Epidermal melanocyte (primary cell): ENCODE measurements at regions not wholly inside any gene's neighbourhood (a gene's known extent, or its start where the extent isn't known, plus 50 kb on each side); places are given as distances from the start of the nearest gene placed in this dataset.
"Not testable (repeated sequence)": the region's sequence is repeated elsewhere in the genome, so short reads cannot be mapped to it uniquely, and the experiment has no call there.

Source experiments
- DNase-seq: peaks from one replicate; pipeline ENCODE4 v3.0.0; 2011; ENCODE audit warnings: low spot score; ENCODE audit not compliant: insufficient read length

DNA sequence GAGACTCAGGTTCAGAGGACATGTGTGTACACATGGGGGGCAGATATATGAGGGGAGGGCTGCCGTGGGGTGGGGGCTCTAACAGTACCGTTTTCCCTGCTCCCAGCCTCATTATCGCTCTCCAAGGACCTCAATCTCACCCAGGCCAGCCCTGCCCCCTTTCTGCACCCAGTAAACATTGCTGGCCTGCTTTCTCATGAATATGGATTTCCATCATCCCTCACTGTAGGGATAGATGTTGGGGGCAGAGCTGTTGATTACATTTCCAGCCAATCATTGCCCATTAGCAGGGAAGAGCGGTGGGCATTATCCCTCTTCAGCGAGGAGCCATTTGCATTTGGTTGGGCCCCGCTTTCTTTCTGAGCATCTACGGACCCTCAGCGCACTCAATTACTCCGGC lies 273.8 kb downstream of the RPS6KC1 start:
- DNase-seq, result no peak

DNA sequence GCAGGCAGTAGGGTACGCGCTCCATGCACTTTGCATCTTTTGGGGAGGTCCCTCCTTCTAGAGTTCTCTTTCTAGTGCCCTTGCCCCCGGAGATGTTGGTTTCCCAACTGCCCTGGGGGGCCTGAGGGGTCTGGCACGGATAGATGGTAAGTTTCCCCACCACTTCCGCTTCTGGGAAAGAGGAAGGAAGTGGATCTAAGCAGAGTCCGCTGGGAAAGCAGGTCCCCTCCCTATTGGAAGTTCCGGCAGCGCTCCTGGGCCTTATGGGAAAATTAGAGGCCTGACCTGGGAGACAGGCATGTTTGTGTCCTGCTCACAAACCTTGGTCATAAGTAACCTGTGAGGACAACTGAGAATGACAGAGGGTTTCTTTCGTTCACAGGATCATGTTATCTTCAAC lies 274.4 kb downstream of the RPS6KC1 start:
- DNase-seq, result no peak

DNA sequence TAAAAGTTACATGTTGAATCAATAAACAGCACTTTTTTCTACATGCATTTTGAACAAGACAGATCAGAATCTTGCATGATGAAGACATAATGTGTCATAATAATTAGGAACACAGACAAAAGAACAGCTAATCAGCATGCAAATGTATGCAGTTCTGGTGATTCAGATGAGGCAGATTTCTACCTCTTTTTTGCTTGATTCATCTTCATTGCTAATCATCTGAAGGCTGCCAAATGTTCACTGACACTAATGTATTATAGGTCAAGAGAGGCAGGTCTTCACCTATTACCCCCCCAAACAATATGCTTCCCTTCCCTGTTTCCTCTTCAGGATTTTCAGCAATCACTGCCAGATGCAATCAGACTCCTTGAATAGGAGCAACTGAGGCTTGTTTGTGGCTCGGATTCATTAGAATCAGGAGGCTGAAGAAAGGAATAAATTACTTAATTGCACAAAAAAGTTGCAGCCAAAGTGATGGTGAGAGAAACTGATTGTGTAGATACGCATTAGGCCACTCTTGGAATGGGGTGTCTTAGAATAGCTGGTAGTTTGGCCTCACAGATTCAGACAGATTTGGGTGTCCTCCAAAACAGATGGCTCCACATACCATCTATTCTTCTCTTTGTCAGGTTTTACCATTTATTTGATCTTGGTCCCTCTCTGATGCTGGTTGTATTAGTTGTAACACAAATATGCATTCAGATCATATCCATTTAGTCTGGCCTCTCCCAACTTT lies 275.4 kb downstream of the RPS6KC1 start:
- DNase-seq, result no peak

DNA sequence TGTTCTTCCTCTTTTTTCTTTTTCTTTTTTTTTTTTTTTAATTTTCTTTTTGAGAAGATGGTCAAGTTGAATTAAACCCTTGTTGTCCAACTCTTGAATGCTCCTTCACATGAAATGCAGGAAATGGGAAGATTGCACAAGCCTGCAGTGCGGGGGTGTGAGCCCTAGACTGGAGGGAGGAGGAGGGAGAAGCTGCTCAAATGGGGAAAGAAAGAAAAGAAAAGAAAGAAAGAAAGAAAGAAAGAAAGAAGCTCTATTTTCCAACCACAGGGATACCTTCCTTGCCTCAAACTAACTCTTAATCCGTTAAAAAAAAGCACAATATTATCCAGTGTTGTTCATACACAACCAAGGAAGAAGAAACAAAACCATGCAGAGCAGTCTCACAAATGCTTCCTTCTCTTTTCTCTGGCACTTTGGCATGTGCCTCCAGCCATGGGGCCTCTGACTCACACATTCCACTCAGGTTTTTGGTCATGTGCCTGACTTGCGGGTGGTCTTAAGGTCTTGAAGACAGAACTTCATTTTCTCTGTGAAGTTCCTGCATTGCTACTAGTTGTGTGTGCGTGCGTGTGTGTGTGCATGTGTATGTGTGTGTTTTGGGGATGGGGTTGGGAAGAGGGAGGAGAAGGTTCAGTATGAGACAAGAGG lies 276.1 kb downstream of the RPS6KC1 start:
- peak; percentile 65 for DNase-seq

DNA sequence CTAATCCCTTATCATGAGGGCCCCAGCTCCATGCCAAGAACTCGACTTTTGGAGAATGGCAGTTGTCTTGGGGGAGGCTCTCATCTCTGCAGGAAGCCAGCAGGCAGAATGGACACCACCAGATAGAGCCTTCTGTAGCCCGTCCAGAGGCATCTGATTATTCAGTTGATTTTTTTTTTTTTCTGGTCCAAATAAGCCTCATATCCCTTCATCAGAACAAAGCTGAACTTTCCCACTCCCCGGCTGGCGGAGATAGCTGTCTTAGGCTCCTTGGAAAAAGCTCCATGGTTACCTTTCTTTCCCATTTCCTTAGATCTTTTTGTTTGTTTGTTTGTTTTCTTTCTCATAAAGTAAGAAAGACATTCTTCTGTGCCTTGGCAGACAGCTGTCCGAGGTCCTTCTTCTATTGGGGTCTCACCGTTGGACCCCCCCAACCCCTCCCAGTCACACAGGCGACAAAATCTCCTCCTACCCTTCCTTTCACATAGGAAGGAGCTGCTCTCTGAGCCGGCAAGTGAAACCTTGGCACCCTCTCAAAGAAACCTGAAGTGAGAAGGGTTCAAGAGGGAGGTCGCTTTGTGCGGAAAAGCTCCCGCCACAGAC lies 278.5 kb downstream of the RPS6KC1 start:
- no peak for DNase-seq

DNA sequence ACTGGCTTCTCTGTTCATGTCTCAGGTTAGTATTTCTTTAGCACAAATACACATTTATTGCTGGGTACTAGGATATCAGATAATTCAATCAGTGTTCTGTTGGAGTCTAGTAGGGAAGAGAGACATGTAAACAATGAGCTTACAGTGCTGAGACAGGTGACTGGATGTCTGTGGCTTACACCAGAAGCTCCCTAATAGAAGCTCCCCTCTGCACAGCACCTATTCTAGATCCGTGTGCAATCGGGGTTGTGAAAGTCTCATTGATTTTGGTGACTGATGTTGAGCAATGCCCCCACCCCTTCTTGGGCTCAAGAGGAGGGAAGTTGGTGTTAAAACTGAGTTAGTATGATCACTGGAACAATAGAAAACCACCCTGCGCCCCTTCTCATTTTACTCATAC lies 279.2 kb downstream of the RPS6KC1 start:
- DNase-seq, result no peak

DNA sequence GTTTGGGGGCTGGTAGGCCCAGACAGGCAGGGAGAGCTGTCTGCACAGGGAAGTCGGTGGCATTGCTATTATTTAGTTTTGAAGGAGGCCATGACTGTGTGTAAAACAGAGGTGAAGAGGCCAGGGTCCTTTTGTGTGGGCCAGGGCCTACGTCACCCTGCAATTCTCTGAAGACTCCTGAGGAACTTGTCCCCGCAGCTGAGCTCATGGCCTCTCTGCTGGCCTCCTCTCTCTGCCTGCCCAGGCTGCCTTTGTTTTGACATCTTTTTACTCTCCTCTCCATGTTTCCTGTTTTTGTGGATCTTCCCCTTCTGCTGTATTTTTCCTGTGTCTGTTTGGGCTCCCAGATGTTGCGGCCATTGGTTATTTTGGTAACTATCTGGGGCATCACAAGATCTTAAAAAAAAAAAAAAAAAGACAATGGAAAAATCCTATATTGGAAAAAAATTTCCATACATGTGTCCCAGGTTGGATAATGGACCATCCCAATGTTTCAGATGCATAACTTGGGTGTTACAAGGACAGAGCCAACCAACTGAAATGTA lies 280.7 kb downstream of the RPS6KC1 start:
- no peak for DNase-seq

DNA sequence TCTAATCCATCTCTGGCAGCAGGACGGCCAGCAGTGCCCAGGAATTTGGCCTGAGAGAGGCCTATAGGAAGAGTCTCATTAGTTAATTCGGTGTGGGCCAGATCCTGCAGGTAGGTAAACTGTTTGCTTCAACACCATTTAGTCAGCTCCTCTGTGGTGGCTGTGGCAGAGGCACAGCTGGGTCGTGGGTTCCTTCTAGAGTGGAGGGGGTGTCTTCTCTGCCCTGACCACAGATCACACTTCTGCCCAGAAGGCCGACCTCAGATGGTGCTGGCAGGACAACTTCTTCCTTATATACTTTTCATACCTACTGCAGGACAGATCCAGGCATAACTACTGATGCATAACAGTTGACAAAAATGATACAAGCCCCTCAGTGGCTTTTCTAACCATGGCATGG lies 281.4 kb downstream of the RPS6KC1 start:
- no peak for DNase-seq

DNA sequence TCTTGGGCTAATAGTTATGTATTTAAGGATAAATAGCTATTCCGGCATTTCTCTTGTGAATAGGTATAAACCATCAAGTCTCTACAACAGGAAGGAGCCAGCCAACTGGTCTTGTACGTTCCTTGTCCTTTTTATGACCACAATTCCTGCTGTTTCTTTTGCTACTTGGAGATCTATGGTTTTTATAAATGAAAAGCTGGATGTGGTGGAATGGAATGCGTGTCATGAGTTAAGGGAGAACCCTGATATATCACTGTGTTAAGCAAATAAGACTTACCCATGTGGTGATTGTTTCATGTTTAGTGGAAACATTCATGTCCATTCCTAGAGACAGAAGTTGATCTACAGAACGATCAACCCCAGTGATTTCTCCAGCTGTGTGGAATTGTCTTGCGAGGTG lies 282.1 kb downstream of the RPS6KC1 start:
- DNase-seq, result no peak

DNA sequence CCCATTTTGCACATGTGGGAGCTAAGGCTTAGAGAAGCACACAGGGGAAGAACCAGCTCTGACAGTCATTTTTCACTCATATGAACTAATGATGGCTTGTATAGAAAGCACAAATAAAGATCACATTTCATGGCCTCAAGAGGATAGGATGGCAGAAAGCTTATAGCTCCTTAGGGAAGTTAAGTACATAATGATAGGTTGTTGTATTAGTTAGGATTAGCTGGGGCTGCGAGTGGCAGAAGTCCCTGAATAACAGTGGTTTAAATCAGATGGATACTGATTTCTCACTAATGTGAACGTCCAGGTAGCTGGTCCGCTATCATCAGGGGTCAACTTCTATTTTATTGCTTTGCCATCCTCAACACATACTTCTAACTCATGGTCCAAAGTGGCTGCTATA lies 284.0 kb downstream of the RPS6KC1 start:
- no peak for DNase-seq

DNA sequence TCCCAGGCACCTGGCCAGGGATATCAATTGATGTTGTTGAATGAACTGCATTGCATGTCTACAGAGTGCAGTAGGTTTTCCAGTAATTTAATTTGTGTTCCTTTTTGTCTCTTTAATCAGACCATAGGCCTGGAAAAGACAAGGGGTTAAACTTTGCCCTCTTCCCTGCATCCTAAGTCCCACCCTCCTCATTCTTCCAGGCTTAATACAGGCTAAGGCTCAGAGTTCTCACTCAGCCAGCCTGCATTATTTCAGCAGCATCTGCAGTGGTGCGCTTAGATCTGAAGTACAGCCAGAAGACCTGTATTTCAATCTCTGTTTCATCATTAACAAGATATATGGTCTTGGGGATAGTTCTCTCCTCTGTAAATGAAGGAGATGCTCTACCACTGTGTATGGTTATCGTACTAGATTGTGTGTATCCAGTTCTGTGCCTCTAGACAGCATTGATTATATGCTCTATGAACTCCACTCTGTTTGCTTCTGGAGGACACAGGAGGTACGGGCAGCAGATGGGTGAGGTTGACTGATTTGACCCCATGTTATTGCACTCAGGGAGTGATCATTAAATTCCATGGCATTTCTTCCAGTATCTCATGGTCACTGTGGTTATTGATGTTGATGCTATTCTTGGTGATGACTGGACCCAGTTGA lies 286.1 kb downstream of the RPS6KC1 start:
- DNase-seq, result no peak

DNA sequence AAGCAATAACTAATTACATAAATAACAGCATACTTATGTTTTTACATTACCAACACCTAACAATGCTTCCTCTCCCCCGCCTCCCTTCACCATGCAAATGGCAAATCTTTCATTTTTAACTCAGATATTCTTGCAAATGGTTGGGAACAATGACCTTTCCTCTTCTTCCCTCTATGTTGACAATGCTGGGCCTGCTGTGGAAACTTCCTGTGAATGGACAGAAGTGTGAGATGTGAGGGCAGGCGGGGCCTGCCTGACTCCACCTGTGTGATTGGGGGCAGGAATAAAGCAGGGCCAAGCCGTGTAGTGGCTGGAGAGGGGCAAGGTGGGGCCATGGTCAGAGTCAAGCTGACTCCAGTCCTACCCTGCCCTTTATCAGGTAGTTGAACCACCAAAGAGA lies 289.6 kb downstream of the RPS6KC1 start:
- no peak for DNase-seq

DNA sequence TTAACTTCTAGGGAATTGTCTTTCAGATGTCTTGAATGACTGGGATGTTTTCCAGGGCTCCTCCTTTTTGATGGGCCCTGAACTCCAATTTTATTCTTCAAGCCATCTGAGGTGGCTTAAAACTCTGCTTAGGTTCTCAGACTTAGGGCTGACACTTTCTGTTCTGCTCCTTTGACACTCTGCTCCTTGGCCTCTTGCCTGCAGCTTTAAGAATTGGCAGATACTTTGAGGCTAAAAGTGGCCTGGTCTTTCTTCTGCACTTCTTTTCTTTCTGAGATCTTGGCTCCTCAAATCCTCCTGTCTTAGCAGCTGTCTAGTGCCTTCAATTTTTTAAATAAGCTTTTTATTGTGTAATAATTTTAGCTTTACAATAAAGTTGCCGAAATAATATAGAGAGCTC lies 294.6 kb downstream of the RPS6KC1 start:
- DNase-seq, result no peak

DNA sequence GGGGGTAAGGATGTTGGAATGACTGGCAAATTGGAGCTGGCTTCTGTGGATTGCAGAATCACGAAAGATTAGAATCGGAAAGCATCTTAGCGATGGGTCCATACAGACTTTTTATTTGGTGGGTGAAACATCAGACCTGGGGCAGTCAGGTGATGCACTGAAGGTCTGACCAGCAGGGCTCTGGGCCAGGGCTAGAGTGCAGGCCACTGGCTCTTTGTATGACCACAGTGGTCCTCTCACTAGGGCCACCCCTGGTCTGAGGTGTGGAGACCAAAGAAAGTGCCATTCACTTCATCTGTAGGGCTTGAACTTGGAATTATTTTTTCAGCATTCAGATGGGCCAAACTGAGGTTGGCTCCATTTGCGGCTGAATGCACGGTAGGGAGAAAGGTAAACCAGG lies 306.4 kb downstream of the RPS6KC1 start:
- no peak for DNase-seq

DNA sequence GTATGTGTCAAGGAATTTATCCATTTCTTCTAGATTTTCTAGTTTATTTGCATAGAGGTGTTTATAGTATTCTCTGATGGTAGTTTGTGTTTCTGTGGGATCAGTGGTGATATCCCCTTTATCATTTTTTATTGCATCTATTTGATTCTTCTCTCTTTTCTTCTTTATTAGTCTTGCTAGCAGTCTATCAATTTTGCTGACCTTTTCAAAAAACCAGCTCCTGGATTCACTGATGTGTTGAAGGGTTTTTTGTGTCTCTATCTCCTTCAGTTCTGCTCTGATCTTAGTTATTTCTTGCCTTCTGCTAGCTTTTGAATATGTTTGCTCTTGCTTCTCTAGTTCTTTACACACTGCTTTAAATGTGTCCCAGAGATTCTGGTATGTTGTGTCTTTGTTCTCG lies 307.3 kb downstream of the RPS6KC1 start:
- not testable (repeated sequence) for DNase-seq

DNA sequence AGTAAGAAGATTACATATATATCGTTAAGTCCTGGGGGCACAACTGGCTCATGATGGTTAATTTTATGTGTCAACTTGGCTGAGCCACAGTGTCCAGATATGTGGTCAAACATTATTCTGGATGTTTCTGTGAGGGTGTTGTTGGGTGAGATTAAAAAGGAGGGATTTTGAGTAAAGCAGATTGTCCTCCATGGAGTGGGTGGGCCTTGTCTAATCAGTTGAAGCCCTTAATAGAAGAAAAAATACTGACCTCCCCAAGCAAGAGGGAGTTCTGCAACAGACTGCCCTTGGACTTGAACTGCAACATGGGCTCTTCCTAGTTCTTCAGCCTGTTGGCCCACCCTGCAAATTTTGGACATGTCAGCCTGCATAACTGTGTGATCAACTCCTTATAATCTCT lies 311.6 kb downstream of the RPS6KC1 start:
- no peak for DNase-seq

DNA sequence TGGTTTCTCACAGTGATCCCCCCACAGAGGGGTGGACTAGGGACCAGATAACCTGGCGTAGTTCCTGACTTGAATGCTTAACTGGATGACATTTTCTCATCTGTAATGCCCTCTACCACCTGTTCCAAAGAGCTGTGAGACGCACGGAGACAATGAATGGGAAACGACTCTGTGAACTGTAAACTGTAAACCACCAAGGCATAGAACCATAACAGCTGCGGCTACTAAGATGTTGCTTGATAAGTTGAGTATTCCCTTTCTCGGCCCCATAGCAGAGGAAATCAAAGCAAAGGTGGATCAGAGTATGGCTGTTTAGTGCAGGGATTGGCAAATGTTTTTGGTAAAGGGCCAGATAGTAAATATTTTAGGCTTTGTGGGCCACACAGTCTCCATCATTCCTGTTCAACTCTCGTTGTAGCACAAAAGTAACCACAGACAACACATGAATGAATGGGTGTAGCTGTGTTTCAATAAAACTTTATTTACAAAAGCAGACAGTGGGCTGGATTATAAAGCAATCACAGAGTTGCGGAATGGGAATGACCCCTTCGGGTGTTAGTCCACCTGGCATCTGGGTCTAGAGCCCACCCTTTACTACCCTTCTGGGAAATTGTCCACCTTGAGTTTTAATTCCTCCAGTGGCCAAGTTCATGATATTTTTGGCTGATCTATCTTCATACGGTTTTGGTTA lies 315.2 kb downstream of the RPS6KC1 start:
- DNase-seq, result no peak

DNA sequence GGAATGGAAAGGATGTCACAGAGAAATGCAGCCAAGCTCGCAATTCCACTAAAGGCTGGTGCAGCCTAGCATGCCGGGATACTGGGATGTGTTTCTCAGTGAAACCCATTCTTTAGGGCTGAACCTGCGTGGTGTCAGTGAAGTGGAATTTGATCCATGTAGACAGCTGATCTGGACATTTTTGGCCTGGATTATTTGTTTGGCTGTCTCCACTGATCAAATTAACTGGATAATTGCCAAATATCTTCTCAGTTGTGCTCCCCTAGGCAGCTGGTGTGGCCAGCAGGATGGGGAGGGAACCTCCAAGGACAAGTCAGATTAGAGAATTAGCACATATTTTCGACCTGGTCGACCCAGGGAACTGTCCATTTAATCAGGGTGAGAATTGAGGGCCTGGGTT lies 318.4 kb downstream of the RPS6KC1 start:
- DNase-seq, result no peak

DNA sequence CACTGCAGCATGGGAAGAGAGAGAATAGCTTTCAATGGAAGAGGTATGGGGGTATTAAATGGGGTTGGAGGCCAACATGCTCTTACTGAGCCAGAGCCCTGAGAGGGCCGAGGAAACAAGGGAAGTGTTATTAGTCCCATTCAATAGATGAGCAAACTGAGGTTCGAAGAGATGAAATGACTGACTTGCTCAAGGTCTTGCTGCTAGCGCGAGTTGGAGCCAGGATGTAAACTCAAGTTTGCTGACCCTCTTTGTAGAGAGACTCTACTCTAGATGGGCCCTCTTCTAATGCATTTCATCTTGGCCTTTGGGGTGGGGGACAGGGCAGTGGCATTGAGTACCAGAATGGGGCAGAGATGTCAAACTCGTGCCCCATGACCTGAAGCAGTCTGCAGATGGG lies 319.5 kb downstream of the RPS6KC1 start:
- no peak for DNase-seq

DNA sequence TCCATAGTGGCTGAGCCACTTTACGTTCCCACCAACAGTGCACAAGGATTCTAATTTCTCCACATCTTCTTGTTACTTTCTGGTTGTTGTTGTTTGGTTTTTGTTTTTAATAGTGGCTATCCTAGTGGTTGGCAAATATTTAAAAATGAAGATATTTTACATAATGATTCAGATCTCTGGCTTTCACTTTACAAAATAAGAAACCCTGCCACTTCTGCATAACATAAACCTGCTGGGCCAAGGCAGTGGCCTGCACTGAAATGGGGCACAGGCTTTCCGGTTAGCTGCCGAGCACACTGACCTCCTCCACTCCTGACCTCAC lies 320.4 kb downstream of the RPS6KC1 start:
- no peak for DNase-seq

DNA sequence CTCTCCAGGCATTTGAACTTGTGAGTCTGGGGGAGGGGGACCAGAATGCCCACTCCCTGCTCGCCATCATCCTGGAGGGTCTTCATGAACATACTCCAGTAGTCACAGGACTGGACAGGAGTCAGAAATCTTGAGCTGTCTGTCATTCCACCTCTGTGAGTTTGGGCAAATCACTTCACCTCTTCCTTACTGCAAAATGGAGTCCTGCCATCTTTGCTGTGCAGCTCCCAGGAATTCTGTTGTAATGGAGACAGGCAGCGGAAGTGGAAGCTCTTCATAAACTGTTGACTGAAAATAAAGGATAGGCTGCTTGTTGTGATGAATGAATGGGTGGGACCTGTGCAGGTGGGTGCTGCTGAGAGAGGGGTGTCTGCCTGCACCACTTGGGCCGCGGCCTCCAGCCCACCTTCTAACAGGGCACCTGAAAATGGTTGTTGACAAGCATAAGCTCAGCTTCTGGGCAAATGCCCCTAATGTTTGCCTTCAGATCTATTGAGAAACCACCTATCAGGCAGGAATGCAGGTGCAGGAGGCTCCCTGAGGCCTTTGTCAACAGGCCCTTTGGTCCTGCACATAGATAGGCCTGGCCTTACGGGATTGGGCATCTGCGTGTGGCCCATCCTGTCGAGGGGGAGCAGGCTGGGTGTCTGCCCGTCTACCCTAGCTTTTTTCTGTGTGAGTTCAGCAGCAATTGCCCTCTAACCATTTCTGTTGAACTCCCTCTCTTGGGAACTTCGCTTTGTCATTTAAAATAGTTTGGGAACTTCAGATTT lies 321.0 kb downstream of the RPS6KC1 start:
- no peak for DNase-seq
